CD14-positive monocyte (primary cell): ENCODE measurements at regions not wholly inside any gene's neighbourhood (a gene's known extent, or its start where the extent isn't known, plus 50 kb on each side); places are given as distances from the start of the nearest gene placed in this dataset.

Experiments used
- DNase-seq, 3 donors: peaks; one replicate each; pipeline ENCODE4 v3.0.0-alpha.2; 2011 to 2022
- H2AFZ ChIP-seq: 2 replicates; pipeline ENCODE4 v1.6.0; 2012; ENCODE audit warnings: mild to moderate bottlenecking, low read depth, low read length, inconsistent platforms; ENCODE audit not compliant: insufficient read depth, poor library complexity, severe bottlenecking
- H3K27ac ChIP-seq, 2 donors: 1 replicate in 1 of 2; 2 replicates in 1 of 2; pipeline ENCODE4 v1.5.1; 2012 to 2013; ENCODE audit warnings: low read length in 2 of 2, control low read depth in 1 of 2, inconsistent platforms in 1 of 2, low read depth in 1 of 2, mild to moderate bottlenecking in 1 of 2
- H3K27me3 ChIP-seq, 2 donors: one replicate each; pipeline versions ENCODE4 v1.6.0 to v1.6.1; 2011 to 2013; ENCODE audit warnings: low read length in 2 of 2; ENCODE audit not compliant: control insufficient read depth in 2 of 2, insufficient read depth in 2 of 2
- H3K36me3 ChIP-seq, 2 donors: replicated peaks in 1 of 2; 1 replicate in 1 of 2; 2 replicates in 1 of 2; pipeline versions ENCODE4 v1.5.1 to v1.6.1; 2012 to 2013; ENCODE audit warnings: low read length in 2 of 2, control low read depth in 1 of 2, inconsistent platforms in 1 of 2, mild to moderate bottlenecking in 1 of 2; ENCODE audit not compliant: insufficient read depth in 2 of 2, control insufficient read depth in 1 of 2
- H3K4me1 ChIP-seq, 2 donors: 1 replicate in 1 of 2; 2 replicates in 1 of 2; pipeline versions ENCODE4 v1.5.1 to v1.6.1; 2012 to 2013; ENCODE audit warnings: low read length in 2 of 2, control low read depth in 1 of 2, inconsistent platforms in 1 of 2, mild to moderate bottlenecking in 1 of 2, moderate library complexity in 1 of 2; ENCODE audit not compliant: insufficient read depth in 2 of 2, control insufficient read depth in 1 of 2
- H3K4me2 ChIP-seq: replicated peaks from 2 replicates; pipeline ENCODE3; 2012; ENCODE audit warnings: low read length, moderate library complexity, mild to moderate bottlenecking; ENCODE audit not compliant: poor library complexity, severe bottlenecking; ENCODE audit errors: extremely low read depth
- H3K4me3 ChIP-seq, 3 experiments: fragments of 200-600 bp in 1 of 3; sonication (generic) in 1 of 3; replicated peaks in 1 of 3; 1 replicate in 2 of 3; 2 replicates in 1 of 3; pipeline ENCODE4 v1.5.1; 2011 to 2013; ENCODE audit warnings: low read length in 3 of 3, mild to moderate bottlenecking in 3 of 3, control low read depth in 2 of 3, low read depth in 2 of 3, inconsistent platforms in 1 of 3, moderate library complexity in 1 of 3
- H3K79me2 ChIP-seq: 2 replicates; pipeline ENCODE4 v1.6.0; 2012; ENCODE audit warnings: mild to moderate bottlenecking, control low read depth, inconsistent platforms, low read length, moderate library complexity; ENCODE audit not compliant: insufficient read depth
- H3K9ac ChIP-seq: 2 replicates; pipeline ENCODE4 v1.6.0; 2017; ENCODE audit warnings: low read length, mild to moderate bottlenecking; ENCODE audit not compliant: insufficient read depth, poor library complexity, severe bottlenecking
- H3K9me3 ChIP-seq, 2 donors: replicated peaks in 1 of 2; 1 replicate in 1 of 2; 2 replicates in 1 of 2; pipeline versions ENCODE4 v1.5.1 to v1.6.1; 2012 to 2013; ENCODE audit warnings: low read length in 2 of 2, control low read depth in 1 of 2; ENCODE audit not compliant: control insufficient read depth in 1 of 2, insufficient read depth in 1 of 2
- H4K20me1 ChIP-seq: 2 replicates; pipeline ENCODE4 v1.6.0; 2012; ENCODE audit warnings: mild to moderate bottlenecking, low read length, control low read depth, moderate library complexity; ENCODE audit not compliant: insufficient read depth
- H3K27ac Mint-ChIP-seq, 7 donors: one replicate each; pipeline ENCODE4 v1.8.0; 2020; ENCODE audit warnings: mild to moderate bottlenecking in 7 of 7, mixed read lengths in 7 of 7, moderate library complexity in 6 of 7, inconsistent platforms in 2 of 7
- H3K27me3 Mint-ChIP-seq, 3 donors: one replicate each; pipeline ENCODE4 v1.8.0; 2021 to 2022; ENCODE audit warnings: low read depth in 3 of 3, mild to moderate bottlenecking in 3 of 3, mixed read lengths in 3 of 3, moderate library complexity in 3 of 3, inconsistent platforms in 1 of 3
- H3K36me3 Mint-ChIP-seq, 2 donors: one replicate each; pipeline ENCODE4 v1.8.0; 2020; ENCODE audit warnings: mixed read lengths in 2 of 2, inconsistent platforms in 1 of 2, mild to moderate bottlenecking in 1 of 2
- H3K4me1 Mint-ChIP-seq: one replicate; pipeline ENCODE4 v1.8.0; 2020; ENCODE audit warnings: mild to moderate bottlenecking, mixed read lengths
- H3K4me3 Mint-ChIP-seq, 2 donors: one replicate each; pipeline ENCODE4 v1.8.0; 2020; ENCODE audit warnings: mild to moderate bottlenecking in 2 of 2, mixed read lengths in 2 of 2, moderate library complexity in 1 of 2
- H3K9me3 Mint-ChIP-seq, 7 donors: one replicate each; pipeline ENCODE4 v1.8.0; 2020 to 2022; ENCODE audit warnings: mixed read lengths in 7 of 7, mild to moderate bottlenecking in 6 of 7, moderate library complexity in 6 of 7, inconsistent platforms in 2 of 7
- WGBS: methylation state at CpG from one replicate; pipeline ENCODE4 v1.1.5; 2013; ENCODE audit warnings: missing lambda C conversion rate; ENCODE audit not compliant: insufficient coverage; 5-methylcytosine and 5-hydroxymethylcytosine counted together
- intact Hi-C, 2 donors: fragments of 100-400 bp; cut with micrococcal nuclease; formaldehyde crosslinking; loops; one replicate each; pipeline versions ENCODE4 v1.15.0 to v1.15.1; 2023
- TF ChIP-seq, protein P1 (sequence below): fragments of 200-600 bp; IDR thresholded peaks from one replicate; pipeline ENCODE4 v1.8.0; 2022; ENCODE audit warnings: antibody characterized with exemption, mild to moderate bottlenecking

DNA sequence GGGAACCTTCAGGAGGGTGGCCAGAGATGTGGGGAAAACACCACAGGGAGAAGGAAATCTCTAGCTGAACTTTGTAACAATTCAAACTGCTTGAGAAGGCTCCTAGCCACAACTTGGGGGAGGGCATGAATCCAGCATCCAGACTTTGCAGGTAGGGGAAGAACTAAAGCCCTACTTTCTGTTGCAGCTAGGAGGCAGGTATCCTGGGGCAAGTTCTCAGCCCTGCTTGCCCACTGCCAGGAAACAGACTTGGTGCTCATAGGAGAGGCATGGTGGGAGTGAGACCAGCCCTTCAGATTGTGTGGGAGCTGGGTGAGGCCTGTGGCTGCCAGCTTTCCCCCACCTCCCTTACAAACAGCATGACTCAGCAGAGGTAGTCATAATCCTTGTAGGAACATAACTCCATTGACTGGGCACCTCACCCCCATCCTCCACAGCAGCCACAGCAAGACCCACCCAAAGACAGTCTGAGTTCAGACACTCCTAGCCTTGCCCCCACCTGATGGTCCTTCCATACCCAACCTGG is 209.5 kb upstream of the CPEB2 start:
- intact Hi-C loops: no loop called here
- TF ChIP-seq, protein P1, sequence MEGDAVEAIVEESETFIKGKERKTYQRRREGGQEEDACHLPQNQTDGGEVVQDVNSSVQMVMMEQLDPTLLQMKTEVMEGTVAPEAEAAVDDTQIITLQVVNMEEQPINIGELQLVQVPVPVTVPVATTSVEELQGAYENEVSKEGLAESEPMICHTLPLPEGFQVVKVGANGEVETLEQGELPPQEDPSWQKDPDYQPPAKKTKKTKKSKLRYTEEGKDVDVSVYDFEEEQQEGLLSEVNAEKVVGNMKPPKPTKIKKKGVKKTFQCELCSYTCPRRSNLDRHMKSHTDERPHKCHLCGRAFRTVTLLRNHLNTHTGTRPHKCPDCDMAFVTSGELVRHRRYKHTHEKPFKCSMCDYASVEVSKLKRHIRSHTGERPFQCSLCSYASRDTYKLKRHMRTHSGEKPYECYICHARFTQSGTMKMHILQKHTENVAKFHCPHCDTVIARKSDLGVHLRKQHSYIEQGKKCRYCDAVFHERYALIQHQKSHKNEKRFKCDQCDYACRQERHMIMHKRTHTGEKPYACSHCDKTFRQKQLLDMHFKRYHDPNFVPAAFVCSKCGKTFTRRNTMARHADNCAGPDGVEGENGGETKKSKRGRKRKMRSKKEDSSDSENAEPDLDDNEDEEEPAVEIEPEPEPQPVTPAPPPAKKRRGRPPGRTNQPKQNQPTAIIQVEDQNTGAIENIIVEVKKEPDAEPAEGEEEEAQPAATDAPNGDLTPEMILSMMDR: no peak
- Histone ChIP-seq H3K9ac (no peak overlapping the region), H3K36me3 (no peaks in the 10 kb centered on the region), H4K20me1 (no peaks in the 10 kb centered on the region), H3K79me2 (no peaks in the 10 kb centered on the region), H3K9me3 (peaks cover under 1 to 13% of the 10 kb centered on the region in 2 donors), H3K4me2 (no peak overlapping the region), H3K4me3 (no peak overlapping the region), H3K27me3 (no peaks in the 10 kb centered on the region), H3K27ac (no peak overlapping the region), H3K4me1 (no peaks in the 10 kb centered on the region), H2AFZ (no peak overlapping the region)
- no peak overlapping the region for H3K4me3 Mint-ChIP-seq
- H3K27me3 Mint-ChIP-seq: peaks cover 0 to 1% (median 1%) of the 10 kb centered on the region in 3 donors
- H3K36me3 Mint-ChIP-seq: no peaks in the 10 kb centered on the region
- no peak for DNase-seq
- no peaks in the 10 kb centered on the region for H3K4me1 Mint-ChIP-seq
- peak overlapping the region in 1 of 7 donors; percentile 18 for H3K27ac Mint-ChIP-seq
- H3K9me3 Mint-ChIP-seq: peaks cover 7 to 30% (median 15%) of the 10 kb centered on the region in 7 donors

DNA sequence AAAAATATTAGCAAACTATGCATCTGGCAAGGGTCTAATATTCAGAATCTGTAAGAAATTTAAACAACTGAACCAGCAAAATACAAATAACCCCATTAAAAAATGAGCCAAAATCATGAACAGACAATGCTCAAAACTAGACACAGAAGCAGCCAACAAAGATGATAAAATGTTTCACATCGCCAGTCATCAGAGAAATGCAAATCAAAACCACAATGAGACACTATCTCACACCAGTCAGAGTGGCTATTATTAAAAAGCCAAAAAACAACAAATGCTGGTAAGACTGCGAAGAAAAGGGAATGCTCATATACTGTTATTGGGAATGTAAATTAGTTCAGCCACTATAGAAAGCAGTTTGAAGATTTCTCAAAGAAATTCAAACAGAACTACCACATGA is 201.3 kb upstream of the CPEB2 start:
- Histone ChIP-seq H3K36me3 (no peaks in the 10 kb centered on the region), H3K4me3 (no peak overlapping the region), H3K9me3 (peaks cover 22 to 23% of the 10 kb centered on the region in 2 donors), H4K20me1 (no peaks in the 10 kb centered on the region), H3K9ac (no peak overlapping the region), H3K27me3 (no peaks in the 10 kb centered on the region), H2AFZ (no peak overlapping the region), H3K4me2 (no peak overlapping the region), H3K27ac (no peak overlapping the region), H3K4me1 (no peaks in the 10 kb centered on the region), H3K79me2 (no peaks in the 10 kb centered on the region)
- no peaks in the 10 kb centered on the region for H3K36me3 Mint-ChIP-seq
- WGBS: 100% methylated on average over 1 of the region's 2 CpGs
- intact Hi-C loops: no loop called here
- H3K4me1 Mint-ChIP-seq: no peaks in the 10 kb centered on the region
- TF ChIP-seq, protein P1: no peak
- H3K4me3 Mint-ChIP-seq: no peak overlapping the region
- H3K9me3 Mint-ChIP-seq: peaks cover 10 to 24% (median 19%) of the 10 kb centered on the region in 7 donors
- no peak for DNase-seq
- H3K27ac Mint-ChIP-seq: no peak overlapping the region
- peaks cover 0 to 3% (median 2%) of the 10 kb centered on the region in 3 donors for H3K27me3 Mint-ChIP-seq
